Suprapubic skin (tissue), 3 donors: ENCODE measurements at regions not wholly inside any gene's neighbourhood (a gene's known extent, or its start where the extent isn't known, plus 50 kb on each side); places are given as distances from the start of the nearest gene placed in this dataset.

ENCODE experiments used
- POLR2A ChIP-seq, 2 donors: fragments of 450-650 bp; IDR thresholded peaks; one replicate each; pipeline ENCODE4 v1.6.1; 2017; ENCODE audit warnings: antibody characterized with exemption in 2 of 2, mild to moderate bottlenecking in 2 of 2, moderate library complexity in 2 of 2
- TF ChIP-seq, protein P1 (sequence below), 2 donors: fragments of 200-600 bp in 1 of 2; fragments of 450-650 bp in 1 of 2; sonication (generic) in 1 of 2; IDR thresholded peaks; one replicate each; pipeline ENCODE4 v1.5.1; 2016 to 2019; ENCODE audit warnings: antibody characterized with exemption in 2 of 2, mild to moderate bottlenecking in 1 of 2, moderate library complexity in 1 of 2

DNA sequence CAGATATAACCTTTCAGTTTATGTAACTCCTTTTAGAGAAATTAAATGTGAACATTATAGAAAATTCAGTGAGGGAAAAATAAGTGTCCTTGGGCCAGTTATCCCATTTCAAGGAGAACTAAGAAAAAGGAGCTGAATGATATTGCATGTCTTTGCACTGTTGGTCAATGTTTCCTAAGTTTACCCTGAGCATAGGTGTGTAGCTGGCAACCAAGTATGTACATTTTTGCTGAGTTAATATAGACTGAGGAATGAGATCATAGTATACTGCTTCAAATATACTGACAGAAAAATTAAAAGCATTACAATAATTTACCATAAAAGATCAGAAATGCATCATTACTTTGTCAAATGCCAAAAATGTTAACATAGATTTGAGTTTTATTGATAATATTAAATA, 2128.7 kb upstream of the C9orf72 start:
- TF ChIP-seq, protein P1, sequence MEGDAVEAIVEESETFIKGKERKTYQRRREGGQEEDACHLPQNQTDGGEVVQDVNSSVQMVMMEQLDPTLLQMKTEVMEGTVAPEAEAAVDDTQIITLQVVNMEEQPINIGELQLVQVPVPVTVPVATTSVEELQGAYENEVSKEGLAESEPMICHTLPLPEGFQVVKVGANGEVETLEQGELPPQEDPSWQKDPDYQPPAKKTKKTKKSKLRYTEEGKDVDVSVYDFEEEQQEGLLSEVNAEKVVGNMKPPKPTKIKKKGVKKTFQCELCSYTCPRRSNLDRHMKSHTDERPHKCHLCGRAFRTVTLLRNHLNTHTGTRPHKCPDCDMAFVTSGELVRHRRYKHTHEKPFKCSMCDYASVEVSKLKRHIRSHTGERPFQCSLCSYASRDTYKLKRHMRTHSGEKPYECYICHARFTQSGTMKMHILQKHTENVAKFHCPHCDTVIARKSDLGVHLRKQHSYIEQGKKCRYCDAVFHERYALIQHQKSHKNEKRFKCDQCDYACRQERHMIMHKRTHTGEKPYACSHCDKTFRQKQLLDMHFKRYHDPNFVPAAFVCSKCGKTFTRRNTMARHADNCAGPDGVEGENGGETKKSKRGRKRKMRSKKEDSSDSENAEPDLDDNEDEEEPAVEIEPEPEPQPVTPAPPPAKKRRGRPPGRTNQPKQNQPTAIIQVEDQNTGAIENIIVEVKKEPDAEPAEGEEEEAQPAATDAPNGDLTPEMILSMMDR (IDR thresholded peaks at IDR 0.05) = no peak
- no peak for TF ChIP-seq POLR2A (IDR thresholded peaks at IDR 0.05)
